KMS-11 (cell line): ENCODE measurements at regions not wholly inside any gene's neighbourhood (a gene's known extent, or its start where the extent isn't known, plus 50 kb on each side); places are given as distances from the start of the nearest gene placed in this dataset.

Experiments used
- H2AFZ ChIP-seq: fragments of 200-600 bp; sonication (generic); 2 replicates; pipeline ENCODE4 v1.6.1; 2016; ENCODE audit warnings: antibody characterized with exemption, mixed run types, low read depth
- H3K27ac ChIP-seq: fragments of 200-600 bp; sonication (generic); 2 replicates; pipeline ENCODE4 v1.6.1; 2016; ENCODE audit warnings: mild to moderate bottlenecking, mixed run types
- H3K27me3 ChIP-seq: fragments of 200-600 bp; sonication (generic); 2 replicates; pipeline ENCODE4 v1.6.1; 2017; ENCODE audit warnings: mild to moderate bottlenecking, low read depth, mixed run types, moderate library complexity; ENCODE audit not compliant: insufficient read depth
- H3K36me3 ChIP-seq: fragments of 200-600 bp; sonication (generic); 2 replicates; pipeline ENCODE4 v1.6.1; 2017; ENCODE audit warnings: mild to moderate bottlenecking, mixed run types; ENCODE audit not compliant: insufficient read depth
- H3K4me1 ChIP-seq: fragments of 200-600 bp; sonication (generic); 2 replicates; pipeline ENCODE4 v1.6.1; 2016; ENCODE audit warnings: mild to moderate bottlenecking, low read depth, mixed run types; ENCODE audit not compliant: poor library complexity, severe bottlenecking
- H3K4me2 ChIP-seq: fragments of 200-600 bp; sonication (generic); 2 replicates; pipeline ENCODE4 v1.7.0; 2016; ENCODE audit warnings: mild to moderate bottlenecking, mixed run types
- H3K4me3 ChIP-seq: fragments of 200-600 bp; sonication (generic); IDR thresholded peaks from 2 replicates; pipeline ENCODE4 v1.6.1; 2017; ENCODE audit warnings: low read depth, low read length, mixed read lengths; ENCODE audit not compliant: insufficient read depth
- H3K79me2 ChIP-seq: fragments of 200-600 bp; sonication (generic); 2 replicates; pipeline ENCODE4 v1.6.1; 2016; ENCODE audit warnings: low read depth, mixed run types; ENCODE audit not compliant: insufficient read depth
- H3K9ac ChIP-seq: fragments of 200-600 bp; sonication (generic); 2 replicates; pipeline ENCODE4 v1.6.1; 2016; ENCODE audit warnings: mild to moderate bottlenecking, mixed run types
- H4K20me1 ChIP-seq: fragments of 200-600 bp; sonication (generic); 2 replicates; pipeline ENCODE4 v1.6.1; 2016; ENCODE audit warnings: mild to moderate bottlenecking, mixed run types; ENCODE audit not compliant: insufficient read depth
- CTCF ChIP-seq: fragments of 200-600 bp; sonication (generic); conservative IDR thresholded peaks from 2 replicates; pipeline ENCODE4 v1.6.1; 2017; ENCODE audit warnings: low read depth, mild to moderate bottlenecking, antibody characterized with exemption, low read length, moderate library complexity, mixed read lengths

- Histone ChIP-seq H3K27ac (no peak overlapping the region), H2AFZ (no peak overlapping the region)
These were observed 251.4 kb upstream of the MANEA start for GRCh38 chr6:95325916-95326315.

GRCh38 chr6:95328231-95328630 is 249.1 kb upstream of the MANEA start:
- Histone ChIP-seq H2AFZ (no peak overlapping the region), H3K27me3 (no peaks in the 10 kb centered on the region), H3K9ac (no peak overlapping the region), H3K4me3 (no peak overlapping the region), H3K4me2 (no peak overlapping the region), H3K27ac (no peak overlapping the region), H3K4me1 (no peaks in the 10 kb centered on the region), H3K79me2 (no peaks in the 10 kb centered on the region), H3K36me3 (no peaks in the 10 kb centered on the region), H4K20me1 (no peaks in the 10 kb centered on the region)
- TF ChIP-seq CTCF = no peak

More at GRCh38 chr6:95325916-95326315, 251.4 kb upstream of the MANEA start:
- no peak overlapping the region for H3K9ac ChIP-seq
- no peaks in the 10 kb centered on the region for H3K79me2 ChIP-seq
- H3K27me3 ChIP-seq = no peaks in the 10 kb centered on the region
- H3K4me2 ChIP-seq = no peak overlapping the region
- no peaks in the 10 kb centered on the region for H3K36me3 ChIP-seq
- no peaks in the 10 kb centered on the region for H4K20me1 ChIP-seq
- no peak for TF ChIP-seq CTCF
- no peak overlapping the region for H3K4me3 ChIP-seq
- H3K4me1 ChIP-seq = no peaks in the 10 kb centered on the region

- no peaks in the 10 kb centered on the region for H4K20me1 ChIP-seq
- H3K27ac ChIP-seq = no peak overlapping the region
- H2AFZ ChIP-seq = no peak overlapping the region
- no peak overlapping the region for H3K4me2 ChIP-seq
- no peak for TF ChIP-seq CTCF
- H3K4me3 ChIP-seq = no peak overlapping the region
- no peaks in the 10 kb centered on the region for H3K36me3 ChIP-seq
- H3K9ac ChIP-seq = no peak overlapping the region
- H3K4me1 ChIP-seq = no peaks in the 10 kb centered on the region
- no peaks in the 10 kb centered on the region for H3K79me2 ChIP-seq
- no peaks in the 10 kb centered on the region for H3K27me3 ChIP-seq
These were observed 225.1 kb upstream of the MANEA start for GRCh38 chr6:95352064-95352795.

GRCh38 chr6:95354551-95354950 is 222.8 kb upstream of the MANEA start:
- no peak overlapping the region for H2AFZ ChIP-seq
- no peaks in the 10 kb centered on the region for H3K4me1 ChIP-seq
- H3K9ac ChIP-seq = no peak overlapping the region
- no peaks in the 10 kb centered on the region for H4K20me1 ChIP-seq
- no peaks in the 10 kb centered on the region for H3K27me3 ChIP-seq
- no peak overlapping the region for H3K27ac ChIP-seq
- H3K36me3 ChIP-seq = no peaks in the 10 kb centered on the region
- no peak for TF ChIP-seq CTCF
- no peaks in the 10 kb centered on the region for H3K79me2 ChIP-seq
- no peak overlapping the region for H3K4me3 ChIP-seq
- no peak overlapping the region for H3K4me2 ChIP-seq
